Thoracic aorta (tissue), 2 donors: ENCODE measurements at regions not wholly inside any gene's neighbourhood (a gene's known extent, or its start where the extent isn't known, plus 50 kb on each side); places are given as distances from the start of the nearest gene placed in this dataset.
A peak's percentile ranks its signal among the peaks of the same experiment; 100 is the strongest.

ENCODE experiments used
- ATAC-seq: fragments of 150-250 bp; one replicate; pipeline ENCODE4 v1.8.0; 2017; ENCODE audit warnings: low read depth; ENCODE audit not compliant: insufficient number of reproducible peaks, low FRiP score
- DNase-seq: peaks from one replicate; pipeline ENCODE4 v3.0.0-alpha.2; 2020; ENCODE audit warnings: low spot score
- H3K27ac ChIP-seq, 2 donors: fragments of 200-600 bp; sonication (generic); 1 replicate in 1 of 2; 2 replicates in 1 of 2; pipeline ENCODE4 v1.5.1; 2016; ENCODE audit warnings: mild to moderate bottlenecking in 2 of 2, moderate library complexity in 2 of 2
- H3K27me3 ChIP-seq: fragments of 200-600 bp; sonication (generic); replicated peaks from 2 replicates; pipeline ENCODE4 v1.6.0; 2016; ENCODE audit warnings: mild to moderate bottlenecking; ENCODE audit not compliant: insufficient read depth
- H3K36me3 ChIP-seq: fragments of 200-600 bp; sonication (generic); one replicate; pipeline ENCODE4 v1.5.1; 2016
- H3K4me1 ChIP-seq, 2 donors: fragments of 200-600 bp; sonication (generic); 1 replicate in 1 of 2; 2 replicates in 1 of 2; pipeline versions ENCODE4 v1.5.1 to v1.6.0; 2016; ENCODE audit warnings: low read depth in 2 of 2, mild to moderate bottlenecking in 1 of 2; ENCODE audit not compliant: control insufficient read depth in 1 of 2
- H3K4me3 ChIP-seq: fragments of 200-600 bp; sonication (generic); 2 replicates; pipeline ENCODE4 v1.5.1; 2016; ENCODE audit warnings: mild to moderate bottlenecking
- H3K9me3 ChIP-seq: fragments of 200-600 bp; sonication (generic); 2 replicates; pipeline ENCODE4 v1.5.1; 2016
- CTCF ChIP-seq: fragments of 200-600 bp; sonication (generic); IDR thresholded peaks from one replicate; pipeline ENCODE4 v1.5.1; 2019; ENCODE audit warnings: antibody characterized with exemption

- ATAC-seq (no peak), DNase-seq (no peak)
- H3K27me3 ChIP-seq: no peaks in the 10 kb centered on the region
- no peaks in the 10 kb centered on the region for H3K36me3 ChIP-seq
- no peak for TF ChIP-seq CTCF
- peaks cover 13 to 23% of the 10 kb centered on the region in 2 donors for H3K4me1 ChIP-seq
- no peak overlapping the region for H3K27ac ChIP-seq
- no peak overlapping the region for H3K4me3 ChIP-seq
- H3K9me3 ChIP-seq: no peaks in the 10 kb centered on the region
Observed at GRCh38 chr5:65068410-65068809, 299.7 kb downstream of the CWC27 start.

DNA sequence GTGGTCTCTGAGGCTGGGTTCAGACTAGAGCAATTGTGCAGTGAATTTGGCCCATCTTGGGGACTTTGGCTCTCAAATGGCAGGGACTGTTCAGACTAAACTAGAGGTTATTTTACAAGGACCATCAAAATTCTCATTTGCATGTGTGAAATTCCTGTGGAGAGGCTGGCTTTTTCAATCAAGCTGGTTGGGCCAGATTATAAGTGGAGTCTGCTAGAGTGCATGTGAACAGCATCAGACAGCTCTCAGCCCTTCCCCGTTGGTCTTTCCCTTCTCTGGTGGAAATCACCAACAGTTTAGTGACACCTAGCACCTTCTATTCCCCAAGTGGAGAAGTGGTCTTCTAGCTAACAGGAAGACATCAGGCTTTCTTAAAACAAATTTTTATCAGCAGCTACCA lies 301.3 kb downstream of the CWC27 start:
- Histone ChIP-seq H3K36me3 (no peaks in the 10 kb centered on the region), H3K27me3 (no peaks in the 10 kb centered on the region), H3K4me1 (peaks cover 13 to 15% of the 10 kb centered on the region in 2 donors), H3K27ac (no peak overlapping the region), H3K9me3 (no peaks in the 10 kb centered on the region), H3K4me3 (no peak overlapping the region)
- DNase-seq: no peak
- TF ChIP-seq CTCF: no peak
- ATAC-seq: no peak

GRCh38 chr5:65072850-65073249 lies 304.1 kb downstream of the CWC27 start:
- H3K9me3 ChIP-seq: no peaks in the 10 kb centered on the region
- H3K4me1 ChIP-seq: peaks cover 3 to 14% of the 10 kb centered on the region in 2 donors
- no peaks in the 10 kb centered on the region for H3K36me3 ChIP-seq
- ATAC-seq: no peak
- no peak for TF ChIP-seq CTCF
- H3K4me3 ChIP-seq: no peak overlapping the region
- no peak overlapping the region for H3K27ac ChIP-seq
- no peaks in the 10 kb centered on the region for H3K27me3 ChIP-seq
- DNase-seq: no peak

- ATAC-seq (no peak), DNase-seq (no peak)
- H3K9me3 ChIP-seq: no peaks in the 10 kb centered on the region
- no peaks in the 10 kb centered on the region for H3K27me3 ChIP-seq
- H3K36me3 ChIP-seq: no peaks in the 10 kb centered on the region
- no peak for TF ChIP-seq CTCF
- H3K4me3 ChIP-seq: no peak overlapping the region
- H3K4me1 ChIP-seq: peaks cover 3 to 14% of the 10 kb centered on the region in 2 donors
- H3K27ac ChIP-seq: no peak overlapping the region
Observed at GRCh38 chr5:65073250-65073661, 304.5 kb downstream of the CWC27 start.

GRCh38 chr5:65075623-65076250 lies 307.0 kb downstream of the CWC27 start:
- TF ChIP-seq CTCF: no peak

More at GRCh38 chr5:65075623-65076250, 307.0 kb downstream of the CWC27 start:
- ATAC-seq (no peak), DNase-seq (no peak)
- Histone ChIP-seq H3K4me3 (no peak overlapping the region), H3K9me3 (no peaks in the 10 kb centered on the region), H3K4me1 (peaks cover 3 to 14% of the 10 kb centered on the region in 2 donors), H3K36me3 (no peaks in the 10 kb centered on the region), H3K27ac (peak overlapping the region; percentile 42 to 55), H3K27me3 (no peaks in the 10 kb centered on the region)
